ENCODE measurements at regions not wholly inside any gene's neighbourhood (a gene's known extent, or its start where the extent isn't known, plus 50 kb on each side); places are given as distances from the start of the nearest gene placed in this dataset.

GRCh38 chr18:72427721-72428120 is 116.4 kb downstream of the CBLN2 start:
- DNase-seq (ENCODE audit: insufficient read length, low spot score): no peak
- FAIRE-seq: no peak
- TF ChIP-seq PAX5 (IDR thresholded peaks at IDR 0.05; ENCODE audit: insufficient read depth, low read length, severe bottlenecking) (no peak), POLR2A (IDR thresholded peaks at IDR 0.05; ENCODE audit: low read depth, low read length) (no peak), POLR2AphosphoS5 (IDR thresholded peaks at IDR 0.05; ENCODE audit: low read depth, low read length) (no peak), POU2F2 (IDR thresholded peaks at IDR 0.05; ENCODE audit: low read depth, low read length) (no peak), TAF1 (IDR thresholded peaks at IDR 0.05; ENCODE audit: low read depth, low read length) (no peak), SPI1 (IDR thresholded peaks at IDR 0.05; ENCODE audit: low read depth, low read length) (no peak)

- no peak for DNase-seq (ENCODE audit: insufficient read length, low spot score)
- TF ChIP-seq SPI1 (IDR thresholded peaks at IDR 0.05; ENCODE audit: low read depth, low read length): no peak
- TF ChIP-seq PAX5 (IDR thresholded peaks at IDR 0.05; ENCODE audit: insufficient read depth, low read length, severe bottlenecking): no peak
- no peak for TF ChIP-seq POLR2AphosphoS5 (IDR thresholded peaks at IDR 0.05; ENCODE audit: low read depth, low read length)
- no peak for TF ChIP-seq TAF1 (IDR thresholded peaks at IDR 0.05; ENCODE audit: low read depth, low read length)
- no peak for TF ChIP-seq POU2F2 (IDR thresholded peaks at IDR 0.05; ENCODE audit: low read depth, low read length)
- TF ChIP-seq POLR2A (IDR thresholded peaks at IDR 0.05; ENCODE audit: low read depth, low read length): no peak
- FAIRE-seq: no peak
Observed at GRCh38 chr18:72419914-72420313, 124.2 kb downstream of the CBLN2 start.

- TF ChIP-seq POU2F2 (IDR thresholded peaks at IDR 0.05; ENCODE audit: low read depth, low read length) (no peak), TAF1 (IDR thresholded peaks at IDR 0.05; ENCODE audit: low read depth, low read length) (no peak), POLR2A (IDR thresholded peaks at IDR 0.05; ENCODE audit: low read depth, low read length) (no peak), SPI1 (IDR thresholded peaks at IDR 0.05; ENCODE audit: low read depth, low read length) (no peak), PAX5 (IDR thresholded peaks at IDR 0.05; ENCODE audit: insufficient read depth, low read length, severe bottlenecking) (no peak), POLR2AphosphoS5 (IDR thresholded peaks at IDR 0.05; ENCODE audit: low read depth, low read length) (no peak)
- FAIRE-seq (no peak), DNase-seq (ENCODE audit: insufficient read length, low spot score) (no peak)
Observed at GRCh38 chr18:72412927-72413326, 131.2 kb downstream of the CBLN2 start.

GRCh38 chr18:72411261-72411660 is 132.9 kb downstream of the CBLN2 start:
- DNase-seq (ENCODE audit: insufficient read length, low spot score): no peak
- FAIRE-seq: no peak
- TF ChIP-seq POU2F2 (IDR thresholded peaks at IDR 0.05; ENCODE audit: low read depth, low read length) (no peak), POLR2AphosphoS5 (IDR thresholded peaks at IDR 0.05; ENCODE audit: low read depth, low read length) (no peak), TAF1 (IDR thresholded peaks at IDR 0.05; ENCODE audit: low read depth, low read length) (no peak), POLR2A (IDR thresholded peaks at IDR 0.05; ENCODE audit: low read depth, low read length) (no peak), PAX5 (IDR thresholded peaks at IDR 0.05; ENCODE audit: insufficient read depth, low read length, severe bottlenecking) (no peak), SPI1 (IDR thresholded peaks at IDR 0.05; ENCODE audit: low read depth, low read length) (no peak)

- TF ChIP-seq POLR2AphosphoS5 (IDR thresholded peaks at IDR 0.05; ENCODE audit: low read depth, low read length) (no peak), SPI1 (IDR thresholded peaks at IDR 0.05; ENCODE audit: low read depth, low read length) (no peak), PAX5 (IDR thresholded peaks at IDR 0.05; ENCODE audit: insufficient read depth, low read length, severe bottlenecking) (no peak), POU2F2 (IDR thresholded peaks at IDR 0.05; ENCODE audit: low read depth, low read length) (no peak)
- FAIRE-seq: no peak
- no peak for DNase-seq (ENCODE audit: insufficient read length, low spot score)
Observed at GRCh38 chr18:72410399-72410798, 133.7 kb downstream of the CBLN2 start.

- no peak for TF ChIP-seq POLR2AphosphoS5 (IDR thresholded peaks at IDR 0.05; ENCODE audit: low read depth, low read length)
- no peak for TF ChIP-seq POLR2A (IDR thresholded peaks at IDR 0.05; ENCODE audit: low read depth, low read length)
- TF ChIP-seq TAF1 (IDR thresholded peaks at IDR 0.05; ENCODE audit: low read depth, low read length): no peak
- no peak for TF ChIP-seq PAX5 (IDR thresholded peaks at IDR 0.05; ENCODE audit: insufficient read depth, low read length, severe bottlenecking)
- no peak for TF ChIP-seq SPI1 (IDR thresholded peaks at IDR 0.05; ENCODE audit: low read depth, low read length)
- TF ChIP-seq POU2F2 (IDR thresholded peaks at IDR 0.05; ENCODE audit: low read depth, low read length): no peak
- DNase-seq (ENCODE audit: insufficient read length, low spot score): no peak
- no peak for FAIRE-seq
Observed at GRCh38 chr18:72409903-72410302, 134.2 kb downstream of the CBLN2 start.

- TF ChIP-seq PAX5 (IDR thresholded peaks at IDR 0.05; ENCODE audit: insufficient read depth, low read length, severe bottlenecking) (no peak), TAF1 (IDR thresholded peaks at IDR 0.05; ENCODE audit: low read depth, low read length) (no peak), POLR2AphosphoS5 (IDR thresholded peaks at IDR 0.05; ENCODE audit: low read depth, low read length) (no peak), POLR2A (IDR thresholded peaks at IDR 0.05; ENCODE audit: low read depth, low read length) (no peak), SPI1 (IDR thresholded peaks at IDR 0.05; ENCODE audit: low read depth, low read length) (no peak), POU2F2 (IDR thresholded peaks at IDR 0.05; ENCODE audit: low read depth, low read length) (no peak)
- FAIRE-seq (no peak), DNase-seq (ENCODE audit: insufficient read length, low spot score) (no peak)
Observed at GRCh38 chr18:72407048-72407447, 137.1 kb downstream of the CBLN2 start.

GRCh38 chr18:72391951-72392350 is 152.2 kb downstream of the CBLN2 start:
- FAIRE-seq (no peak), DNase-seq (ENCODE audit: insufficient read length, low spot score) (no peak)
- TF ChIP-seq POLR2AphosphoS5 (IDR thresholded peaks at IDR 0.05; ENCODE audit: low read depth, low read length) (no peak), POLR2A (IDR thresholded peaks at IDR 0.05; ENCODE audit: low read depth, low read length) (no peak), SPI1 (IDR thresholded peaks at IDR 0.05; ENCODE audit: low read depth, low read length) (no peak), TAF1 (IDR thresholded peaks at IDR 0.05; ENCODE audit: low read depth, low read length) (no peak), POU2F2 (IDR thresholded peaks at IDR 0.05; ENCODE audit: low read depth, low read length) (no peak), PAX5 (IDR thresholded peaks at IDR 0.05; ENCODE audit: insufficient read depth, low read length, severe bottlenecking) (no peak)

GRCh38 chr18:72391427-72391826 is 152.7 kb downstream of the CBLN2 start:
- FAIRE-seq: no peak
- no peak for DNase-seq (ENCODE audit: insufficient read length, low spot score)
- no peak for TF ChIP-seq POLR2AphosphoS5 (IDR thresholded peaks at IDR 0.05; ENCODE audit: low read depth, low read length)
- no peak for TF ChIP-seq PAX5 (IDR thresholded peaks at IDR 0.05; ENCODE audit: insufficient read depth, low read length, severe bottlenecking)
- TF ChIP-seq POLR2A (IDR thresholded peaks at IDR 0.05; ENCODE audit: low read depth, low read length): no peak
- TF ChIP-seq POU2F2 (IDR thresholded peaks at IDR 0.05; ENCODE audit: low read depth, low read length): no peak
- no peak for TF ChIP-seq TAF1 (IDR thresholded peaks at IDR 0.05; ENCODE audit: low read depth, low read length)
- TF ChIP-seq SPI1 (IDR thresholded peaks at IDR 0.05; ENCODE audit: low read depth, low read length): no peak

GRCh38 chr18:72378016-72378415 is 166.1 kb downstream of the CBLN2 start:
- no peak for TF ChIP-seq POLR2A (IDR thresholded peaks at IDR 0.05; ENCODE audit: low read depth, low read length)
- no peak for TF ChIP-seq SPI1 (IDR thresholded peaks at IDR 0.05; ENCODE audit: low read depth, low read length)
- TF ChIP-seq POLR2AphosphoS5 (IDR thresholded peaks at IDR 0.05; ENCODE audit: low read depth, low read length): no peak
- TF ChIP-seq POU2F2 (IDR thresholded peaks at IDR 0.05; ENCODE audit: low read depth, low read length): no peak
- no peak for TF ChIP-seq TAF1 (IDR thresholded peaks at IDR 0.05; ENCODE audit: low read depth, low read length)
- no peak for TF ChIP-seq PAX5 (IDR thresholded peaks at IDR 0.05; ENCODE audit: insufficient read depth, low read length, severe bottlenecking)
- no peak for FAIRE-seq
- no peak for DNase-seq (ENCODE audit: insufficient read length, low spot score)

Measured in GM12891 (cell line).